SK-N-SH (cell line): ENCODE measurements at regions not wholly inside any gene's neighbourhood (a gene's known extent, or its start where the extent isn't known, plus 50 kb on each side); places are given as distances from the start of the nearest gene placed in this dataset.
"Not testable (repeated sequence)": the region's sequence is repeated elsewhere in the genome, so short reads cannot be mapped to it uniquely, and the experiment has no call there.

Experiments used
- CTCF ChIP-seq: fragments of 200-600 bp; sonication (generic); IDR thresholded peaks from 2 replicates; pipeline ENCODE4 v1.6.1; 2017; ENCODE audit warnings: antibody characterized with exemption, mild to moderate bottlenecking, moderate library complexity
- EP300 ChIP-seq, 2 experiments: IDR thresholded peaks; 2 replicates each; pipeline versions ENCODE4 v1.4.0 to v1.6.1; 2012; ENCODE audit warnings: borderline replicate concordance in 1 of 2, low read depth in 1 of 2, low read length in 1 of 2
- NRF1 ChIP-seq: IDR thresholded peaks from 2 replicates; pipeline ENCODE4 v1.6.1; 2012; ENCODE audit warnings: low read depth, mild to moderate bottlenecking, low read length
- PBX3 ChIP-seq: IDR thresholded peaks from 2 replicates; pipeline ENCODE4; 2012
- RAD21 ChIP-seq: IDR thresholded peaks from 2 replicates; pipeline ENCODE4 v1.6.1; 2012; ENCODE audit warnings: mild to moderate bottlenecking, low read length

- not testable (repeated sequence) for TF ChIP-seq CTCF; EP300 (IDR thresholded peaks at IDR 0.05; ENCODE audit: borderline replicate concordance in 1 of 2, low read depth in 1 of 2, low read length in 1 of 2); RAD21; PBX3; NRF1
These were observed 107.1 kb upstream of the DNAJC10 start for GRCh38 chr2:182609005-182609404.
